Loucy (cell line): ENCODE measurements at regions not wholly inside any gene's neighbourhood (a gene's known extent, or its start where the extent isn't known, plus 50 kb on each side); places are given as distances from the start of the nearest gene placed in this dataset.
"Not testable (repeated sequence)": the region's sequence is repeated elsewhere in the genome, so short reads cannot be mapped to it uniquely, and the experiment has no call there.

Experiments used
- H2AFZ ChIP-seq: fragments of 200-600 bp; sonication (generic); 2 replicates; pipeline ENCODE4 v1.6.0; 2016; ENCODE audit warnings: antibody characterized with exemption, mild to moderate bottlenecking, low read length, moderate library complexity
- H3F3A ChIP-seq: fragments of 200-600 bp; 2 replicates; pipeline ENCODE4 v1.6.0; 2016; ENCODE audit warnings: antibody characterized with exemption, low read depth, mild to moderate bottlenecking
- H3K27me3 ChIP-seq: fragments of 200-600 bp; sonication (generic); 2 replicates; pipeline ENCODE4 v1.6.1; 2014; ENCODE audit warnings: low read length, mild to moderate bottlenecking; ENCODE audit not compliant: insufficient read depth, poor library complexity, severe bottlenecking
- H3K36me3 ChIP-seq: fragments of 200-600 bp; sonication (generic); 2 replicates; pipeline ENCODE4 v1.6.1; 2016; ENCODE audit warnings: low read length; ENCODE audit not compliant: insufficient read depth
- H3K4me1 ChIP-seq: fragments of 200-600 bp; sonication (generic); 2 replicates; pipeline ENCODE4 v1.5.1; 2014; ENCODE audit warnings: low read length, mild to moderate bottlenecking; ENCODE audit not compliant: insufficient read depth, poor library complexity, severe bottlenecking
- H3K4me2 ChIP-seq: fragments of 200-600 bp; sonication (generic); 2 replicates; pipeline ENCODE4 v1.6.0; 2014; ENCODE audit warnings: antibody characterized with exemption, low read length, low read depth, mild to moderate bottlenecking; ENCODE audit not compliant: poor library complexity, severe bottlenecking
- H3K4me3 ChIP-seq: fragments of 200-600 bp; sonication (generic); 2 replicates; pipeline ENCODE4 v1.5.1; 2014; ENCODE audit warnings: low read length, mild to moderate bottlenecking, mixed read lengths; ENCODE audit not compliant: poor library complexity, severe bottlenecking
- H3K79me2 ChIP-seq: fragments of 200-600 bp; sonication (generic); 2 replicates; pipeline ENCODE4 v1.6.1; 2014; ENCODE audit warnings: low read length; ENCODE audit not compliant: insufficient read depth
- H3K9ac ChIP-seq: fragments of 200-600 bp; sonication (generic); 2 replicates; pipeline ENCODE4 v1.6.0; 2014; ENCODE audit warnings: mild to moderate bottlenecking, low read depth, low read length, moderate library complexity; ENCODE audit not compliant: poor library complexity, severe bottlenecking
- H3K9me2 ChIP-seq: fragments of 200-600 bp; sonication (generic); replicated peaks from 2 replicates; pipeline ENCODE4 v1.6.1; 2016; ENCODE audit warnings: low read depth, low read length, mixed read lengths
- H3K9me3 ChIP-seq: fragments of 200-600 bp; sonication (generic); 2 replicates; pipeline ENCODE4 v1.6.1; 2014; ENCODE audit warnings: mild to moderate bottlenecking, antibody characterized with exemption, low read length, low read depth; ENCODE audit not compliant: insufficient read depth
- H4K20me1 ChIP-seq: fragments of 200-600 bp; sonication (generic); 2 replicates; pipeline ENCODE4 v1.6.0; 2014; ENCODE audit warnings: antibody characterized with exemption, low read length, mild to moderate bottlenecking; ENCODE audit not compliant: insufficient read depth, poor library complexity, severe bottlenecking
- EZH2phosphoT487 ChIP-seq: fragments of 200-600 bp; IDR thresholded peaks from 2 replicates; pipeline ENCODE4 v1.6.1; 2018; ENCODE audit warnings: antibody characterized with exemption, mild to moderate bottlenecking, moderate library complexity, borderline replicate concordance
- TF ChIP-seq, protein P1 (sequence below): fragments of 200-600 bp; sonication (generic); conservative IDR thresholded peaks from 2 replicates; pipeline ENCODE4 v1.5.1; 2014; ENCODE audit warnings: mild to moderate bottlenecking, antibody characterized with exemption, low read length

DNA sequence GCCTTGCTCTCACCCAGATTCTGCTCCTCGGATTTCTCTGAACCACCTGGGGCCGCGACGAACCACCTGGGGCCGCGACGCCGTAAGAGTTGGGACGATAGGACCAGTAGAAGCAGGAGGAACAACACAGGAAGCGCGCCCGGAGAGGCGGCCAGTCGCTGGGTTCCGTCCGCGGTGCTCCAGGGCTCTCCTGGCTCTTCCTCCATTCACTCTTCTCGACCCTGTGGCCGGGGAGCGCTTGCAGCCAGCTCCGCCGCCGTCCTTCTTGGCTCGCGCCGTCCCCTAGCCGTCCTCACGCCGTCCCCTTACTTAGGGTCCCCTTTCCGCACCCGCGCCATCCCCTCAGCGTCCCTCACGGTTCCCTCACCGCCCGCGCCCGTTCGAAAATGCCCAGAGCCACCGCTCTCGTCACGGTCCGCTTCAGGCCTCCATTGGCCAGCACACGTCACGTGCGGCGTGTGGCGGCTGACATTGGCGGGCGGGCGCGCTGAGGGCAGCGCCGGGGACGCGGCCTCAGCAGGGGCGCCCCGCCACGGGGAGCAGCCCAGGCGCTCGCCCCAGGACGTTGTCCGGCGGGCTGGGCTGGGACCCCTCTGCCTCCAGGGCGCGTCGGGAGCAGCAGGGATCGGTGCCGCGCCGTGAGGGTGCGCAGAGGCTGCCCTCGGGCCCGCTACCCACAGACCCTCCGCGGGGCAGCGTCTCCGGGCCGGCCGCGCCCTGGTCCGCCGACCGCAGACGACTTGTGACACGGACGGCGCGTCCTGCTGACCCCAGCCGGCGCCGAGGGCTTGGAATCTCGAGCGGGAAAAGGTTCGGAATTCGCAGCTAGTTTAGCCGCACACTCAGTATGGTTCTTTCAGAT lies 53.7 kb upstream of the PTPDC1 start:
- Histone ChIP-seq H3K4me3 (peak overlapping the region; percentile 92), H3F3A (no peaks in the 10 kb centered on the region), H4K20me1 (no peaks in the 10 kb centered on the region), H3K36me3 (no peaks in the 10 kb centered on the region), H3K9ac (peak overlapping the region; percentile 85), H3K4me1 (peaks cover 16% of the 10 kb centered on the region), H3K27me3 (no peaks in the 10 kb centered on the region), H3K4me2 (peak overlapping the region; percentile 82), H3K9me3 (peaks cover 2% of the 10 kb centered on the region; the same call in 1 of the 2 replicates), H3K9me2 (no peaks in the 10 kb centered on the region), H3K79me2 (peaks cover 20% of the 10 kb centered on the region), H2AFZ (peak overlapping the region; percentile 96)
- TF ChIP-seq EZH2phosphoT487: no peak
- TF ChIP-seq, protein P1, sequence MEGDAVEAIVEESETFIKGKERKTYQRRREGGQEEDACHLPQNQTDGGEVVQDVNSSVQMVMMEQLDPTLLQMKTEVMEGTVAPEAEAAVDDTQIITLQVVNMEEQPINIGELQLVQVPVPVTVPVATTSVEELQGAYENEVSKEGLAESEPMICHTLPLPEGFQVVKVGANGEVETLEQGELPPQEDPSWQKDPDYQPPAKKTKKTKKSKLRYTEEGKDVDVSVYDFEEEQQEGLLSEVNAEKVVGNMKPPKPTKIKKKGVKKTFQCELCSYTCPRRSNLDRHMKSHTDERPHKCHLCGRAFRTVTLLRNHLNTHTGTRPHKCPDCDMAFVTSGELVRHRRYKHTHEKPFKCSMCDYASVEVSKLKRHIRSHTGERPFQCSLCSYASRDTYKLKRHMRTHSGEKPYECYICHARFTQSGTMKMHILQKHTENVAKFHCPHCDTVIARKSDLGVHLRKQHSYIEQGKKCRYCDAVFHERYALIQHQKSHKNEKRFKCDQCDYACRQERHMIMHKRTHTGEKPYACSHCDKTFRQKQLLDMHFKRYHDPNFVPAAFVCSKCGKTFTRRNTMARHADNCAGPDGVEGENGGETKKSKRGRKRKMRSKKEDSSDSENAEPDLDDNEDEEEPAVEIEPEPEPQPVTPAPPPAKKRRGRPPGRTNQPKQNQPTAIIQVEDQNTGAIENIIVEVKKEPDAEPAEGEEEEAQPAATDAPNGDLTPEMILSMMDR: no peak

DNA sequence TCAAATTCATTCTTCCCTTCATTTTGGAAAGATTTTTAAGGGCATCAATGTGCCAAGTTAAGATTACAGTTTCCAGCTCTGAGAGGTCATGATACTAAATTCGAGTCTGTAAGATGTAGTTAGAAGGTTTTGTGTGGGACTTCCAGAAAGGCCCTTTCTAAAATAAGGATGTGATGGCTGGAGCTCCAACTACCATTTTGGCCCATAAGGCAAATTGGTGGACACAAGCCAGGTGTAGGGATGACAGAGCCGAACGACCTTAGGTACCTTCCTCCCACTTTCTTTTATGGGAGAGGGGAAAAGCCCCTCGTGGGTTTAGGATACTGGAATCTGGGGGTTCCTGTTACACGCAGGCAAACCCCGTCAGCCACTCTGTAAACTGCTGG lies 54.3 kb upstream of the PTPDC1 start:
- Histone ChIP-seq H3F3A (no peaks in the 10 kb centered on the region), H3K79me2 (peaks cover 20% of the 10 kb centered on the region), H3K4me1 (peaks cover 16% of the 10 kb centered on the region), H3K9me3 (peaks cover 2% of the 10 kb centered on the region; the same call in 1 of the 2 replicates), H3K9me2 (no peaks in the 10 kb centered on the region), H4K20me1 (no peaks in the 10 kb centered on the region), H3K4me3 (peak overlapping the region; percentile 92), H2AFZ (peak overlapping the region; percentile 96), H3K36me3 (no peaks in the 10 kb centered on the region), H3K9ac (peak overlapping the region; percentile 85), H3K27me3 (no peaks in the 10 kb centered on the region), H3K4me2 (peak overlapping the region; percentile 82)
- TF ChIP-seq, protein P1: no peak
- TF ChIP-seq EZH2phosphoT487: no peak

DNA sequence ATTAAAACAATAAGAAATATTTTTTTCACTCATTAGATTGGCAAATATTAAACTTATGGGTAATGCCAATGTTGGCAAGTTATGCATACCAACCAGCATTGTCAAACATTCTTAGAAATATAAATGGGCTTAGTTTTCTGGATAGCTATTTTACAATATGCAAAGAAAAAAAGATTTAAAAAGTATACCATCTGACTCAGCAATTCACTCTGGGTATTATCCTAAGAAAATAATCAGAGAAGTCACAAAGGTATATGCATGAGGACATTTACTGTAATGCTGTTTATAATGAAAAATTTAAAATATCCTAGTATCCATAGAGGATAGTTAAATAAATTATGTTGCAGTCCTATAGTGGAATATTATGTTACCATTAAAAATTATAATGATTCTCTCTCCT lies 57.4 kb upstream of the PTPDC1 start:
- Histone ChIP-seq H3K27me3 (no peaks in the 10 kb centered on the region), H3F3A (no peaks in the 10 kb centered on the region), H3K4me1 (peaks cover 16% of the 10 kb centered on the region), H3K79me2 (peaks cover 18% of the 10 kb centered on the region), H3K36me3 (no peaks in the 10 kb centered on the region), H3K4me3 (no peak overlapping the region), H2AFZ (no peak overlapping the region), H3K9ac (no peak overlapping the region), H4K20me1 (no peaks in the 10 kb centered on the region), H3K4me2 (no peak overlapping the region), H3K9me2 (no peaks in the 10 kb centered on the region), H3K9me3 (peaks cover 2% of the 10 kb centered on the region; the same call in 1 of the 2 replicates)
- TF ChIP-seq EZH2phosphoT487: no peak
- TF ChIP-seq, protein P1: no peak

GRCh38 chr9:94022476-94022875 lies 61.8 kb upstream of the PTPDC1 start:
- not testable (repeated sequence) for H3F3A ChIP-seq, H3K4me1 ChIP-seq, H3K4me2 ChIP-seq, H3K27me3 ChIP-seq, H3K79me2 ChIP-seq, H3K9me3 ChIP-seq, H3K9me2 ChIP-seq, H3K9ac ChIP-seq, H3K36me3 ChIP-seq, H3K4me3 ChIP-seq, H4K20me1 ChIP-seq, H2AFZ ChIP-seq

- H3K4me1 ChIP-seq, H3K27me3 ChIP-seq, H2AFZ ChIP-seq: not testable (repeated sequence)
Measured at GRCh38 chr9:94020836-94021235, 63.4 kb upstream of the PTPDC1 start.

More at GRCh38 chr9:94020836-94021235, 63.4 kb upstream of the PTPDC1 start:
- H3K4me2 ChIP-seq, H3F3A ChIP-seq, H3K9me2 ChIP-seq, H3K9me3 ChIP-seq, H3K4me3 ChIP-seq, H4K20me1 ChIP-seq, H3K9ac ChIP-seq, H3K79me2 ChIP-seq, H3K36me3 ChIP-seq: not testable (repeated sequence)
